ENCODE measurements at regions not wholly inside any gene's neighbourhood (a gene's known extent, or its start where the extent isn't known, plus 50 kb on each side); places are given as distances from the start of the nearest gene placed in this dataset.
"Not testable (repeated sequence)": the region's sequence is repeated elsewhere in the genome, so short reads cannot be mapped to it uniquely, and the experiment has no call there.

GRCh38 chr5:110294281-110294680 lies 432.2 kb downstream of the TMEM232 start:
- no peak for DNase-seq (ENCODE audit: low spot score)
- Mint-ChIP-seq H3K36me3 (no peaks in the 10 kb centered on the region), H3K4me3 (no peak overlapping the region), H3K4me1 (ENCODE audit: low read depth in 2 of 2) (no peaks in the 10 kb centered on the region), H3K9me3 (peaks cover 3% of the 10 kb centered on the region), H3K27ac (no peak overlapping the region), H3K27me3 (no peaks in the 10 kb centered on the region)
- ATAC-seq, result no peak

- DNase-seq (ENCODE audit: low spot score) (no peak), ATAC-seq (no peak)
- no peak overlapping the region for H3K4me3 Mint-ChIP-seq
- H3K4me1 Mint-ChIP-seq (ENCODE audit: low read depth in 2 of 2), result no peaks in the 10 kb centered on the region
- no peaks in the 10 kb centered on the region for H3K27me3 Mint-ChIP-seq
- peaks cover 10% of the 10 kb centered on the region for H3K9me3 Mint-ChIP-seq
- no peaks in the 10 kb centered on the region for H3K36me3 Mint-ChIP-seq
- no peak overlapping the region for H3K27ac Mint-ChIP-seq
Observed at GRCh38 chr5:110297152-110297670, 429.3 kb downstream of the TMEM232 start.

- H3K4me3 Mint-ChIP-seq, result no peak overlapping the region
- H3K36me3 Mint-ChIP-seq, result peaks cover 6% of the 10 kb centered on the region
- H3K4me1 Mint-ChIP-seq (ENCODE audit: low read depth in 2 of 2), result no peaks in the 10 kb centered on the region
- DNase-seq (ENCODE audit: low spot score) (no peak), ATAC-seq (no peak)
- peaks cover 21% of the 10 kb centered on the region for H3K9me3 Mint-ChIP-seq
- H3K27ac Mint-ChIP-seq, result no peak overlapping the region
- H3K27me3 Mint-ChIP-seq, result no peaks in the 10 kb centered on the region
Observed at GRCh38 chr5:110304176-110304575, 422.3 kb downstream of the TMEM232 start.

- ATAC-seq (no peak), DNase-seq (ENCODE audit: low spot score) (no peak)
- H3K9me3 Mint-ChIP-seq, result peaks cover 19% of the 10 kb centered on the region
- no peaks in the 10 kb centered on the region for H3K4me1 Mint-ChIP-seq (ENCODE audit: low read depth in 2 of 2)
- no peak overlapping the region for H3K4me3 Mint-ChIP-seq
- peaks cover 8% of the 10 kb centered on the region for H3K36me3 Mint-ChIP-seq
- no peak overlapping the region for H3K27ac Mint-ChIP-seq
- H3K27me3 Mint-ChIP-seq, result no peaks in the 10 kb centered on the region
Observed at GRCh38 chr5:110306650-110307049, 419.8 kb downstream of the TMEM232 start.

- Mint-ChIP-seq H3K36me3 (peaks cover 8% of the 10 kb centered on the region), H3K27me3 (no peaks in the 10 kb centered on the region), H3K4me1 (ENCODE audit: low read depth in 2 of 2) (no peaks in the 10 kb centered on the region), H3K4me3 (no peak overlapping the region), H3K27ac (no peak overlapping the region), H3K9me3 (peaks cover 25% of the 10 kb centered on the region)
- DNase-seq (ENCODE audit: low spot score) (no peak), ATAC-seq (no peak)
Observed at GRCh38 chr5:110309222-110309621, 417.2 kb downstream of the TMEM232 start.

- H3K4me3 Mint-ChIP-seq; H3K4me1 Mint-ChIP-seq (ENCODE audit: low read depth in 2 of 2); H3K36me3 Mint-ChIP-seq; ATAC-seq; H3K27ac Mint-ChIP-seq; DNase-seq (ENCODE audit: low spot score); H3K27me3 Mint-ChIP-seq: not testable (repeated sequence)
- peaks cover 12% of the 10 kb centered on the region for H3K9me3 Mint-ChIP-seq
Observed at GRCh38 chr5:110316566-110316965, 409.9 kb downstream of the TMEM232 start.

- Mint-ChIP-seq H3K27ac (no peak overlapping the region), H3K4me1 (ENCODE audit: low read depth in 2 of 2) (no peaks in the 10 kb centered on the region), H3K4me3 (no peak overlapping the region), H3K9me3 (peaks cover 6% of the 10 kb centered on the region), H3K27me3 (no peaks in the 10 kb centered on the region), H3K36me3 (no peaks in the 10 kb centered on the region)
- no peak for DNase-seq (ENCODE audit: low spot score)
- ATAC-seq, result no peak
Observed at GRCh38 chr5:110321117-110321516, 405.4 kb downstream of the TMEM232 start.

GRCh38 chr5:110323357-110323756 lies 403.1 kb downstream of the TMEM232 start:
- Mint-ChIP-seq H3K9me3 (peaks cover 4% of the 10 kb centered on the region), H3K4me3 (no peak overlapping the region), H3K27me3 (no peaks in the 10 kb centered on the region), H3K4me1 (ENCODE audit: low read depth in 2 of 2) (no peaks in the 10 kb centered on the region), H3K27ac (no peak overlapping the region), H3K36me3 (no peaks in the 10 kb centered on the region)
- DNase-seq (ENCODE audit: low spot score), result no peak
- ATAC-seq, result no peak

- no peaks in the 10 kb centered on the region for H3K4me1 Mint-ChIP-seq (ENCODE audit: low read depth in 2 of 2)
- H3K9me3 Mint-ChIP-seq, result peaks cover 4% of the 10 kb centered on the region
- ATAC-seq, result no peak
- DNase-seq (ENCODE audit: low spot score), result no peak
- H3K36me3 Mint-ChIP-seq, result no peaks in the 10 kb centered on the region
- H3K4me3 Mint-ChIP-seq, result no peak overlapping the region
- H3K27ac Mint-ChIP-seq, result no peak overlapping the region
- no peaks in the 10 kb centered on the region for H3K27me3 Mint-ChIP-seq
Observed at GRCh38 chr5:110323832-110324231, 402.6 kb downstream of the TMEM232 start.

- Mint-ChIP-seq H3K4me1 (ENCODE audit: low read depth in 2 of 2) (no peaks in the 10 kb centered on the region), H3K36me3 (no peaks in the 10 kb centered on the region), H3K4me3 (no peak overlapping the region), H3K9me3 (peaks cover 4% of the 10 kb centered on the region), H3K27ac (no peak overlapping the region), H3K27me3 (no peaks in the 10 kb centered on the region)
- no peak for DNase-seq (ENCODE audit: low spot score)
- ATAC-seq, result no peak
Observed at GRCh38 chr5:110324876-110325275, 401.6 kb downstream of the TMEM232 start.

- peaks cover 6% of the 10 kb centered on the region for H3K9me3 Mint-ChIP-seq
- no peak overlapping the region for H3K27ac Mint-ChIP-seq
- no peak overlapping the region for H3K4me3 Mint-ChIP-seq
- H3K36me3 Mint-ChIP-seq, result no peaks in the 10 kb centered on the region
- H3K27me3 Mint-ChIP-seq, result no peaks in the 10 kb centered on the region
- ATAC-seq (no peak), DNase-seq (ENCODE audit: low spot score) (no peak)
- H3K4me1 Mint-ChIP-seq (ENCODE audit: low read depth in 2 of 2), result no peaks in the 10 kb centered on the region
Observed at GRCh38 chr5:110329955-110330525, 396.4 kb downstream of the TMEM232 start.

- DNase-seq (ENCODE audit: low spot score) (no peak), ATAC-seq (no peak)
- Mint-ChIP-seq H3K9me3 (peaks cover 5% of the 10 kb centered on the region), H3K27me3 (no peaks in the 10 kb centered on the region), H3K4me3 (no peak overlapping the region), H3K4me1 (ENCODE audit: low read depth in 2 of 2) (no peaks in the 10 kb centered on the region), H3K27ac (no peak overlapping the region), H3K36me3 (no peaks in the 10 kb centered on the region)
Observed at GRCh38 chr5:110333384-110333783, 393.1 kb downstream of the TMEM232 start.

GRCh38 chr5:110335361-110336066 lies 391.0 kb downstream of the TMEM232 start:
- Mint-ChIP-seq H3K36me3 (no peaks in the 10 kb centered on the region), H3K4me3 (no peak overlapping the region), H3K27me3 (no peaks in the 10 kb centered on the region), H3K4me1 (ENCODE audit: low read depth in 2 of 2) (no peaks in the 10 kb centered on the region), H3K9me3 (peaks cover 5% of the 10 kb centered on the region), H3K27ac (no peak overlapping the region)
- no peak for DNase-seq (ENCODE audit: low spot score)
- ATAC-seq, result no peak

- Mint-ChIP-seq H3K4me3 (no peak overlapping the region), H3K9me3 (peaks cover 3% of the 10 kb centered on the region), H3K4me1 (ENCODE audit: low read depth in 2 of 2) (no peaks in the 10 kb centered on the region), H3K27ac (no peak overlapping the region), H3K36me3 (no peaks in the 10 kb centered on the region), H3K27me3 (no peaks in the 10 kb centered on the region)
- DNase-seq (ENCODE audit: low spot score) (no peak), ATAC-seq (no peak)
Observed at GRCh38 chr5:110338341-110339083, 388.0 kb downstream of the TMEM232 start.

Measured in natural killer cell treated with Interleukin-12 subunit alpha and Interleukin-12 subunit beta and Interleukin-15 and Interleukin-18, amount 100 ng/mL, for 72 hours (primary cell).